ENCODE measurements at regions not wholly inside any gene's neighbourhood (a gene's known extent, or its start where the extent isn't known, plus 50 kb on each side); places are given as distances from the start of the nearest gene placed in this dataset.

DNA sequence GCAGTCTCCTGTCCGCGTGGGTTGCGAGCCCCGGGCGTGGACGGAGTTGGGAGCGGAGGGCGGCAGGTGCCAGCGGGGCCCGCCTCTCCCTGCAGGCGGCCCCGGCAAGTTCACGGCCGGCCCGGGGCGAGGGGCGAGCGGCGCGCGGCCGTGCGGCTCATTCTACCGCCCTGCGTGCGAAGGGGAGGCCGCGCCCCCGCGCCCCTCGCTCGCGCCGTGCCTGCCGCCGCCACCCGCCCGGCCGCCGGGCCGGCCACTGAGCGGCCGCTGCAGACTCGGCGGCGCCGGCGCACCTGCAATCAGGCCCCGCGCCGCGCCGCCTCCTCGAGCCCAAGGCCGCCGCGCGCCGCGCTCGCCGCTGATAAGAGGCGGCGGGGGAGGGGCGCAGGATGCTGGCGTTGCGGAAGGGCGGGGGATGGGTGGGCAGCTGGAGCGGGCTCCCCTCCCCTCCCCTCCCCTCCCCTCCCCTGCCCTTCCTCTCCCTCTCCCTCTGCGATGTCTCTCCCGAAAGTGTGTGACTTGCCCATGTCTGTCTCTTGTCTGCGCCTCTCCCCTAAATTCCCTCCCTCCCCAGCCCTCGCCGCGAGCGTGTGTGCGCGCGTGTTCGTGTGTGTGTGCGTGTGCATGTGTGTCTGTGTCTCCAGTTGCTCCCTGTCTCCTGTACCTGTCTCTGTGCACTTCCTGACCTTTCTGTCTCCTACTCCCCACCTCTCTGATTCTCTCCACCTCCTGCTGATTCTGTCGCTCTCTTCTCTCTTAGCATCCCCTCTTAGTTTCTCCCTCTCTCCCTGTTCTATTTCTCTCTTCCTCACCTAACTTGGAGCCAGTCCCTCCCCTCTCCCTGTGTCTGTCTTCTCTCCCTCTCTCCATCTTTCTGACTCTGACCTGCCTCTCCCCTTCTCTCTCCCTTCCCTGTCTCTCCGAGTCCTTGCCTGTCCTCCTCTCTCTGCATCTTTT lies 768.1 kb upstream of the TBX3 start:
- DNase-seq, result no peak

DNA sequence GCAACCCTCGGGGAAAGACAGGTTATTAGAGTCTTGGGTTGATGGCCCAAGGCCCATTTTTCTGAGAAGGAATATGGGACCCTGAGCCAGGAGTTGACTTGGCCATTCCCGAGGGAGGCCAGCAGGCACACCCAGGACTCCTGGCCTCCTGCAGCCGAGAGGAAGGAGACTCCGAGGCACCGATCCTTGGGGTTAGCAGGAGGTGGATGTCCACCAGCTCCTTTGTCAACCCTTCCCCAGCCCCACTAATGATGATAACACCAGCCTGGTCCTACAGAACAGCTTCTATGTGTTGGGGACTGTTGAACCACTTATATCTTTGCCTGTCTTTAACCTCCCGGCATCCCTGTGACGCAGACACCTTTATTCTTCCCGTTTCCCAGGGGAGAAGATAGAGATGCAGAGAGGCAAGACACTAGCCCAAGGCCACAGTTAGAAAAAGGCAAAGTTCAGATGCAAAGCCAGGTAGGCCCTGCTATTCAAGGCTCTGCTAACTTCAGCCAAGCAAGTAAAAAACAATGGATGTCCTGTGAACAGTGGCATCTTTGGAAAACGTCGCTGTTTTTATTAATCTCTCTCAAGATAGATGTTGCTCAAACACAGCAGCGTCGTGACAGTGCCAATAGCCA lies 767.3 kb upstream of the TBX3 start:
- no peak for DNase-seq

DNA sequence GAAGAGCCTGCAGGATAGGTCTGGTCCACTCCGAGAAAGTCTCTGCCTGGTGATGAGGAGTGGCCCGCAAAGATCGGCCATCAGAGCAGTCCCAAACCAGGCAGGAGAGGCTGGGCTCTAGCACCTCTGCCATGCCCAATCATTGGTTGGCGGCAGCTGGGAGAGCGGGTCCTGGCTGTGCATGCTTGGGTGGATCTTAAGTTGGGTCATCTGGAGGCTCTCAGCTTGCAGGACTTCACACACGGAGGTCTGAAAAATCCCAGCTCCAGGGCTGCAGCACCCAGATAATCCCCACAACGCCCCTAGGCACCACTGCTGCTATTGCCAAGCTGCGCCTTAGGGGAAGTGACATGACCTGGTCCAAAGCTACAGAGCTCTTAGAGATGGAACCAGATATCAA lies 766.7 kb upstream of the TBX3 start:
- DNase-seq, result no peak

DNA sequence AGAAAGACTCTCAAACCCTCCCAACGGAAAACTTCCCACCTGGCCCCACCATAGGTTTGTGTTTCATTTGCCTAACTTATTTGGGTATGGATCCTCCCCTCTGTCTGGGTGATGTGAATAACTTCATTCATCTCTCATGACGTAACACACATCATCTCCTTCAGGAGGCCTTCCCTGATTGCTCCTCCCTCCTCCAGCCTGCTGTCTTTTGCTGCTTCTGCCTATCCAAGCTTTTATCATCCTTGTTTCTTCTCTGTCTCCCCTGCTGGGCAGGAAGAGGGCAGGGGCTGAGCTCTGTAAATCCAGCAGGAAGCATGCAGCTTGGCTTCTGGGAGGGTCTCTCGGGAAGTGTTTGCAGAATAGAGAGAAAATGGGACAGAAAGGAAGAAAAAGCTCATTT lies 766.0 kb upstream of the TBX3 start:
- no peak for DNase-seq

DNA sequence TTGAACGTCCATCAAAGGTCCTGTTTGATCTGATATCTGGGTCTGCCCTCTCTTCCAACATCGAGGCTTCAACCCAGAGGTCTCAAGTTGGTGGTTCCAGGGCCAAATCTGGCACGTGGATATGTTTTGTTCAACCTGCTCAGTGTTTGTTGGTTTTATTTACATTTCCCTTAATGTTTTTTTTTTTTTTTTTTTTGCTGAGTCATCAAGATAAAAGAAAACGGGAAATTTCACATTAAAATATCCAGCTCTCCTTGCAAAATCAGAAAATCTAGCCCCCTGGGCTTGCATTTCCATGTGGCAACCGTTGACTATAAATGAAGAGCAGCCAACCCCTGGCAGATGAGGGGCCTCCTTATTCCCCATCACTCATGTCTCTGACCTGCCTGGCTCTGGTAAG lies 765.6 kb upstream of the TBX3 start:
- DNase-seq, result no peak

DNA sequence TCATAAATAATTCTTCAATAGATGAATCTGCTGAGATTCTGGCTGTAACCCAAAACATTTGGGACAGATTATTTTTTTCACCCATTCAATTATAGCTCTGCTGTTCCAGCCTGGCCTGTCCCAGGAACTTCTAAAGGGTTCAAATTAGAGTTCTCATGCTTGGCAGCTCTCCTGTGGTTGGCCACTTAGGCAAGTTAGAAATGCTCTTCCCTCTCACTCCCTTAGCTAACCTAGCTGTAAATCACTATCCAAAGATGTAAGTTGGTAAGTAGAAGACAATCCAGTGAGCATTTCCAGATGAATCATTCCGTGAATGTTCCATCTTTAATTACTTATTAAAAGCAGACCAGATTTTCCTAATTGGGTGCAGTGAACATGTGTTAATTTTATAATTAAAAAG lies 760.4 kb upstream of the TBX3 start:
- DNase-seq, result no peak

DNA sequence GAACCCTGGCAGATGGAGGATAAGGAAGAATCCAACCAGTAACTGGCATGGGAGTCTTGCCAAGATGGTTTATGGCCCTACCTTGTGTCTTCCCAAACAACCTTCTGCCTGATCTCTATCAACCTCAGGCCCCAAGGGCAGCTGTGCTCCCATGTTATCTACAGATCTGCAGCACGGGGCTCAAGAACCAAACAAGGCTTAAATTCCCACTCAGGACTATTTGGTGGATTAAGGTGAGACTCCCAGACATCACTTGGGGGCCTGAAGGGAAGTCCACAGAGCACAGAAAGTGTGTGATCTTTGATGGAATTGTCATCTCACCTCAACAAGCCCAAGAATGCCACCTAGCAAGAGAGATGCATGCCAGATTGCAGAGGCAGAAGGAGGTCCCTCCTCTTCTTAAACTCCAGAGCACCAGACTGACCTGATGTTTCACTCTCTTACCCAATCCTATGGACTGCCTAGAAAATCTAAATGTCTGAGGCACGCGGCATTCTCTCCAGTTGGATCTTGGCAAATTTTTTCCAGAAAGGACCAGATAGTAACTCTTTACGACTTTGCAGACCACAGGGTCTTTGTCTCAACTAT lies 759.5 kb upstream of the TBX3 start:
- no peak for DNase-seq

DNA sequence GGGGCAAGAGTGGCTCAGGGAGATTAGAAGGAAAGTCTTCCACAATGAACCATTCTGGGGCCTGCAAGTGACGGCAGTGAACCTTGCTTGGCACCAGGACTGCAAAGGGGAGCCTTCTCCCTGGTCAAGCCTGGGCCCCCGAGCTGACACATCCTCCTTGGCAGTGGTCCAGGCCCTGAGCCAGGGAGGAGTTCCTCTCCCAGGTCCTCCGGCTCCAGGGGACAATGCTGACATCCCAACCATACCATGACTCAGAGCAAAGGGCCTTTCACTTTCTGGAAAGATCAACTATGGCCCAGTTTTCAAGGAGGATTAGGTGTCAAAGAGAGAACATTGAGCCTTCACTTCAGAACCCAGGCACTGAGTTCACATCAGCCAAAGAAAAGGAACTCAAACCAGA lies 756.5 kb upstream of the TBX3 start:
- no peak for DNase-seq

DNA sequence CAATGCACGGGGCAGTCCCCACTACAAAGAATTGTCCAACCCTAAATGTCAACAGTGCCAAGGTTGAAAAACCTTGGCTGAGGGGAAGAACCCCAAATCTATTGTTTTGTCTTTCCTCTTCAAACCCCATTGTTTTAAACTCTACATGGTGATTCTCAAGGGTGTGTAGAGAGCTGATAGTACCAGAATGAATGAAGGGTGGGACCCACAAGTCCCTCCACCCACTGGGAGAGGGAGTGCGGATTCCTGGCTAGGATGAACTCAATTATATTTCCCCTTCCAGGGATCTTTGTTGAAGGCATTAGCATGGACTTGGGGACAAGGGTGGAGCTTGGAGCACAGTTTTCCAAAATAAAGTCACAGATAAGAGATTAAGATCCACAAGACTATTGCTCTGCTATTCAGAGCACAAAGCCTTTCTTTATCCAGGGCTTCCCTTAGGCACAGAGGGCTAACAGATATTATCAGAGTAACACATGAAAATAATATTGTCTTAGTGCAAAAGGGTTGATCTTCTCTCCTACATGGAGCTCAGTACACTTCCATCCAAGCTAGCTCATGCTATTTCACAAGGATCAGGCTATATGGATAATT lies 755.1 kb upstream of the TBX3 start:
- DNase-seq, result no peak

DNA sequence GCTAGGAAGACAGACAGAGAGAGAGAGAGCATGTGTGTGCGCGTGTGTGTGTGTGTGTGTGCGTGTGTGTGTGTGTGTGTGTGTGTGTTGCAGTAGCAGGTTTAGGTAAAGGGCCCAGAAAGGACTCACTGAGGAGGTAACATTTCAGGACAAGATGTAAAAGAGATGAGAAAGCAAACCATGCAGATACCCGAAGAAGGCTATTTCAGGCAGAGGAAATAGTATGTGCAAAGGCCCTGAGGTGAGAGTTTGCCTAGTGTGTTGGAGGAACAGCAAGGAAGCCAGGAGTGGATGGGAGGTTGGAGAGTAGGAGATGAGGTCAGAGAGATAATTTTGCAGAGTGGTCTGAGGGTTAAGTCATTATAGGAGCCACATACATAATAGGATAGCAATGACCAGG lies 754.3 kb upstream of the TBX3 start:
- no peak for DNase-seq

DNA sequence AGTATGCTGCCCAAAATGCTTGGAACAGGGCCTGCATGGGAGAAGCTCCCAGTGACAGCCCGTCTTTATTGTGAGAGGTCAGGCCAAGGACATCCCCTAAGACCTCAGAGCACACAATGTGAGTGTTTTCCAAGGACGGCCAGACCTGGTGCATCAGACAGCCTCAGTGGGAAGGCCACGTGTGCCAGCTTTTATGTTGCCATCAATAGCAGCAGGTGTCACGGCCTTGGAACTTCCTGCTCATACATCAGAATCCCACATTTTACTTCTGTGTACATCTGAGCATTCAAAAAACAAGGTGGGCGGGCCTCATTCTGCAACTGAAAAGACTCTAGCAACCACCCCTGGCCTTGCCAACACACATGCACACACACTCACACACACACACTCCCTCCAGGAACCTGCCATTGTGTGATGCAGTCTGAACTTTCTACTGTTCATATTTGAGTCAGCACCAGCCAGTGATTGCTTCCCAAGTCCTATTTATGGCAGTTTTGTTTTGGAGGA lies 753.1 kb upstream of the TBX3 start:
- no peak for DNase-seq

DNA sequence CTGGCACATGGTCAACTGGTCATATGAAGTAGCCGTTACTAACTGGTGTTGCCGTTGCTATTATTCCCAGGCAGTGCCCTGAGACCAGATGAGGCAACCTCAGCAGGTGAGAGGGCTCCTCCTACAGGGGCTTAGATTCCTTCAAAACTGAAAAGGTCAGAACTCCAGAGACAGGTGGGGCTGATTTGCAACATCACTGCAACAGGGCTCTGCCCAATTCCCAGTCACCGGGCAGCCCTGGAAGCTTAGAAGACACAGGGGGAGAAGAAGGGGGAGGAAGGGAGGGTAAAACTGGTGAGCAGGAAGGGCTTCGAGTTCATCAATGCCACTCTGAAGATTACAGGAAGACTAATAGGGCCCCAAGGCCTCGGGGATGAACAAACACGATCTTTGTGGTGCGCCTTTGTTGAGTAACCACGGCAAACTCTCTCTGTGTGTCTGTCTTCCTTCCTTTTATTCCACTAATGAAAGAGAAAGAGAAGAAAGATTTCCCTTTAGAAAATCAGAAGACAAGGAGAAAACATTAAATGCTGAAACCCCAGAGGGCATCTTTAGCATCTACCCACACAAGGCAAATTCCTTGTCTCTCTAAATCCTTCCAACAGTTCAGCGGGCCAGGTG lies 749.1 kb upstream of the TBX3 start:
- DNase-seq, result no peak

DNA sequence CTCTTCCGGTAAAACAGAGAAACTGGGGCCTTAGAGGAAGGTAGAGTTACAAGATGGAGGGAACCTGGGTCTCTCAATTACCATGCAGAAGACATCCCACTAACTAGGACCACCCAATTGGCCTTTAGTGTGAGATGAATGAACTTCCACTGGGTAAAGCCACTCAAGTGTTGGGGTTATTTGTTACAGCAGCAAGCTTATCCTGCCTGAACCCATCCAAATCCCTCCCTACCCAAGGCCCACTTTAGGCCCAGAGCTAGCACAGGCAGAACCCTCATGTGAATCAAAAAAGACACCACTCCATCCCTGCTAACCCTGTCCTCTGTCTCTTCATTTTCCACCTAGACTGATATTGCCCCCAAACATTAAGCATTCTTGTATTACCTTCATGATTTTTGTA lies 746.7 kb upstream of the TBX3 start:
- DNase-seq, result no peak

DNA sequence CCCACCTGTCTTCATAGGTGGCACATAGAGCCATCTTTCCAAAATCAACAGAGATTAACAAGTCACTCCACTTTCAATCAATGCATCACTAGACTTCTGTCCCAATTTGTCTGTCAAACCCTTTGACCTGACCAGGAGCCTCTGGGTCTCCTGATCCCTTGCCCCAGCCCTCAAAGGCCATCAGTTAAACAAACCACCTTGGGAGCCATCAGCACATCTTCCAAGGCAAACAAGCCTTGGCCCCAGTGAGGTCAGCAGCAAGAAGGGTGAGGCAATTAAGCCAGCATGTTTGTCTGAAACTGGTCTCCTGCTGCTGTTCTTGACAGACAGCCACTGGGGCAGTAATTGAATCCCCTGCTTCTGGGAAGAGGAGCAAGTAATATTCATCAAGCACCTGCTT lies 742.8 kb upstream of the TBX3 start:
- DNase-seq, result no peak

DNA sequence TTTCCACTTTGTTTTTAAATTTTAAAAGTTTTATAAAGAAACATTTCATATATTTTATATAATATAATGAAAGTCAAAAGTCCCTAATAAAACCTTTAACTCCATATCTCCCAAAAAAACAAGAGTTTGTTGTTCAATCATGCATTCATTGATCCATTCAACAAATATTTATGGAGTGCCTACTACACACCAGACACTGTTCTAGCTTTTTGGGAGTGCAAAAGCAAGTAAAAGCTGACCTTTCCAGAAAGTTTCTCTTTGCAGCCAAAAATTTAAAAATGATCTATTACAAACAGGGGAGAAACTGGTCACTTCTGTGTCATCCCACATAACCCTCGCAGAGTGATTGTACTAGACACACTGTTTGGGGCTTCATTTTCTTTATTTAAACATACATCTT lies 740.0 kb upstream of the TBX3 start:
- no peak for DNase-seq

DNA sequence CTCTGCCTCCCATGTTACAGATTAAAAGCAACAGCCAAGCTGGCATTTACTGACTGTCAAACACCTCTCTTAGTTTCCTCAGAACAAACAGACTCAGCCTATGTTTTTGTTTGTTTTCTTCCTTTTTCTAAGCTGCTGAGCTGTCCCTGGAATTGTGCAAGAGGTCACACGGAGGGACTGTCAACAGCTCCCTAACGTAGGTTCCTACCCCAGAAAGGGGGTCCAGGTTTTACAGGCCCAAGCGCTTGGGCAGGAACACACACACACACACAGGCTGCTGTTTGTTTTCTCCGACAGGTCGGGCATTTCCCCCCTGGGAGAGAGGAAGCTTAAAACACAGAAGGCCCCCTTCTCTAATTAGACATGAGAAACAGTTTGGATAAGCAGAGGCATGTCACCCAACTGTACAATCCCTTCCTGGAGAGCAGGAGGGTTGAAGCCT lies 739.6 kb upstream of the TBX3 start:
- DNase-seq, result no peak

DNA sequence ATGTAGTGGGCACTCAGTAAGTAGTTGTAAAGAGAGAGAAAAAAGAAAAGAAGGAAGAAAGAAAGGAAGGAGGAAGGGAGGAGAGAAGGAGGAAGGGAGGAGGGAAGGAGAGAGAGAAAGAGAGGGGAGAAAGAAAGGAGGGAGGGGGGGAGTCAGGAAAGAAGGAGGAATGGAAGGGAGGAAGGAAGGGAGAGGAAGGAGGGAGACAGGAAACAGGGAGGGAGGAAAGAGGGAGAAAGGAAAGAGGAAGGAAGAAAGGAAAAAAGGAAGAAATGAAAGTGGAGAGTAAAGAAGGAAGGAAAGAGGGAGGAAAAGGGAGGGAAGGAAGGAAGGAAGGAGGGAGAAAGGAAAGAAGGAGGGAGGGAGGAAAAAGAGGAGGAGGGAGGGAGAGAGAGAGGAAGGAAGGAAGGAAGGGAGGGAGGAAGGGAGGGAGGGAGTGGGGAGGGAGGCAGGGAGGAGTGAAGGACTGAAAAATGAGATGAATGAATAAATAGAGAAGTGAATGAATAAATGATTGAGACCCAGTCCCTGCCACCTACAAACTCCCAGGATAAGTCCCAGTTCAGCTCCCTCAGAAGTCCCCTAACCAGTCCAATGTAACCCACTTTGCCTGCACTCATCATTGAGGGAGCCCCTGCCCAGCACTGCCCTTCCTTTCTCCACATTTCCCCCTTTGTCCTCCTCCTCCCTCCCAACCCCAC lies 739.0 kb upstream of the TBX3 start:
- DNase-seq, result no peak

DNA sequence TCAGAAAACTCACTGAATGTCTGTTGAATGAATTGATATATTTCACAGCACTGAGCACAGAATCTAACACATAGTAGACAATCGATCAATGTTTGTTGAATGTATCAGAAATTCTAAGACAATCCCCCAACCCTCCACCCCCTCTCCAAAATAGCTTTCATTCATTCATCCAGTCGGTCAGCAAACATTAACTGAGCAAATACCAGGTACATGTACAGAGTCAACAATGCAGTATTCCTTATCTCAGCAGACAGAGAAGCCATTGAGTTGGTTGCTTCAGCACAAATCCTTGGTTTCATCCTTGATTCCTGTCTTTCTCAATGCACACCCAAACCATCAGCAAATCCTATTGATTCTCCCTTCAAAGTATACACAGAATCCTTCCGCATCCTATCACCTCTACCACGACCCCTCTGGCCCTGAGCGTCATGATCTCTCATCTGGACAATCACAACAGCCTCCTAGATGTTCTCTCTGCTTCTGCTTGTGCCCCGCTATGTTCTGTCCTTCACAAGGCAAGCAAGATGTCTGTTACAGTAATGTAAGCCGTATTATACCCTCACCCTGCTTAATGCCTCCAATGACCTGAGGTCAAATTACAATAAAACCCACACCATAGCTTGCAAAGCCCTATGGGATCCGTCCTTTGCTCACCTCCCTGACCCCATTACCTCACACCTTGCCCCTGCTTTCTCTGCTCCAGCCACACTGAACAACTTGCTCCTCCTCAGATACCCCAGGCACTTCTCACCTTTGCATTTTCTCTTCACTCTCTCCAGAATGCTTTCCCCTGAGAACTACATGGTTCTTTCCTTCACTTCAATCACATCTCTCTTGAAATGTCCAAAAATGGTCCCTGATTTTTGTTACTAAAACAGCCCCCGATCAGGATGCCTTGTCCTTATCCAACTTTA lies 738.1 kb upstream of the TBX3 start:
- DNase-seq, result no peak

DNA sequence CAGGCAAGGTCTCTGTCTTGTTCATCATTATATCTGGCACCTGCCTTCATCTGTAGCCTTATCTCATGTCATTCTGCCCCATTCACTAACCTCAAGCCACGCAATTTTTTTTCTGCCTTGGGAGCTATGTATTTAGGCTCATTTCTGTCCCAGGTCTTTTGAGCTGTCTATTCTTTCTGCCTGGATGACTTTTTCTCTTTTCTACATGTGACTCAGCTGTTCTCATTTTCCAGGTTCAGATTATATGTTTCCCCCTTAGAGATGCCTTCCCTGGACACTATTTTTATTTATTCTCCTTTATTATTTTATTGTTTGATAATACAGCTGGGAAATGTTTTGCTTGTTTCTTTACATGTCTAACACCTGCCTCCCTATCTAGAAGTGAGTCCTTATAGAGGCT lies 737.4 kb upstream of the TBX3 start:
- no peak for DNase-seq

DNA sequence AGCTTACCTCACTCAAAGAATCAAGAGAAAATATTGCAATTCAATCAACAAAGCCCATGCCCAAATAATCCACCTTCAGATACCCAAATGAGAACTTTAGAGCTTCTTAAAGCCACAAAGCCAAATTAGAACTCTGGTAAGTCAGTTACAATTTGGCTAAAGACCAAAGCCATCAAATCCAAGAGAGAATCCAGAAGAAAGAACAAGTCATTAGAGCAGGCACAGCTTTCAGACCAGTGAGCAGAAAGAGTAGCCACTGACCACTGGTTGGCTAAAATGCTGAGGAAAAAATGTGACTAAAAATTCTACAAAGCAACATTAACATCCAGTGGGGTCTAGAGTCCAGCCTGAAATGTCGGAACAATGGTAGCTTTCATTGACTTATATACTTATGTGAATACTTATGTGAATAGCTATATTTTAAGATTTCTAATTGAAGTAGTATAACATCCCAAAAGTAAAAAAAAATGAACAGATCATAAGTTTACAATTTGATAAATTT lies 735.2 kb upstream of the TBX3 start:
- no peak for DNase-seq

DNA sequence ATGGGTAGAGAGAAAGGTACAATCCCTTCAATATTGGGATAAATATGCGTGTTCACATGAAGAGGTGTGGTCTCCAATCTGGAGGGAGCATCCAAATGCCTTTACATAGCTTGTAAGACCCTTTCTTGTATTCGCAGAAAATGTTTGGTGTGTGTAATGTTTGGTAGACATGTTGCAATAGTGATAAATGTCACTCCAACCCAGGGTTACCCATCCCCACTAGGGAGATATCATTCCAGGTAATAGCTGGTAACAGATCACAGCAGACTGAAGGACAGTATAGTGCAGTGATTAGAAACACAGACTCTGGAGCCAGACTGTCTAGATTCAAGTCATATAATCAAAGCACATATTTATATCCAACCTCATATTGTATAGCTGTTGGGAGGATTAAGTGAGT lies 733.6 kb upstream of the TBX3 start:
- no peak for DNase-seq
